HFFc6 (cell line): ENCODE measurements at regions not wholly inside any gene's neighbourhood (a gene's known extent, or its start where the extent isn't known, plus 50 kb on each side); places are given as distances from the start of the nearest gene placed in this dataset.

Experiments used
- DNase-seq: peaks from one replicate; pipeline ENCODE4 v3.0.0-alpha.2; 2018
- H3K27ac Mint-ChIP-seq: 2 replicates; pipeline ENCODE4 v1.8.0; 2020; ENCODE audit warnings: mild to moderate bottlenecking, mixed read lengths
- H3K27me3 Mint-ChIP-seq: 2 replicates; pipeline ENCODE4 v1.8.0; 2021; ENCODE audit warnings: mild to moderate bottlenecking, moderate library complexity, mixed read lengths; ENCODE audit not compliant: insufficient read depth
- H3K36me3 Mint-ChIP-seq: 2 replicates; pipeline ENCODE4 v1.8.0; 2021; ENCODE audit warnings: low read depth, mixed read lengths
- H3K4me1 Mint-ChIP-seq: 2 replicates; pipeline ENCODE4 v1.8.0; 2020; ENCODE audit warnings: low read depth, mixed read lengths
- H3K4me3 Mint-ChIP-seq: 2 replicates; pipeline ENCODE4 v1.8.0; 2020; ENCODE audit warnings: mild to moderate bottlenecking, moderate library complexity, mixed read lengths
- H3K9me3 Mint-ChIP-seq: 2 replicates; pipeline ENCODE4 v1.8.0; 2020; ENCODE audit warnings: mild to moderate bottlenecking, mixed read lengths
- TF ChIP-seq, protein P1 (sequence below): fragments of 200-600 bp; sonication (generic); IDR thresholded peaks from 2 replicates; pipeline ENCODE4 v1.5.0; 2021; ENCODE audit warnings: antibody characterized with exemption, mild to moderate bottlenecking

DNA sequence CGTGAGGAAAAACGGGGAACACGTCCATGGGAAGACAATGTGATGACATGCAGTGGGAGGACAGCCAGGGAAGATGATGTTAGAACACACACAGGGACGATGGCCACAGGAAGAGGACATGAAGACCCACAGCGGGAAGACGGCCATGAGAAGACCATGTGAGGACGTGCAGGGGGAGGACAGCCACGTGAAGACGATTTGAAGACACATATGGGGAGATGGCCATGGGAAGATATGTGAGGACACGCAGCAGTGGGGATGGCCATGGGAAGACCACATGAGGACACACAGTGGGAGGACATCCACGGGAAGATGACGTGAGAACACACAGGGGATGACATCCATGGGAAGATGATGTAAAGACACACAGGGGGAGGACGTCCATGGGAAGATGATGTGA, 83.8 kb downstream of the UQCRFS1 start:
- H3K36me3 Mint-ChIP-seq, result no peaks in the 10 kb centered on the region
- TF ChIP-seq, protein P1, sequence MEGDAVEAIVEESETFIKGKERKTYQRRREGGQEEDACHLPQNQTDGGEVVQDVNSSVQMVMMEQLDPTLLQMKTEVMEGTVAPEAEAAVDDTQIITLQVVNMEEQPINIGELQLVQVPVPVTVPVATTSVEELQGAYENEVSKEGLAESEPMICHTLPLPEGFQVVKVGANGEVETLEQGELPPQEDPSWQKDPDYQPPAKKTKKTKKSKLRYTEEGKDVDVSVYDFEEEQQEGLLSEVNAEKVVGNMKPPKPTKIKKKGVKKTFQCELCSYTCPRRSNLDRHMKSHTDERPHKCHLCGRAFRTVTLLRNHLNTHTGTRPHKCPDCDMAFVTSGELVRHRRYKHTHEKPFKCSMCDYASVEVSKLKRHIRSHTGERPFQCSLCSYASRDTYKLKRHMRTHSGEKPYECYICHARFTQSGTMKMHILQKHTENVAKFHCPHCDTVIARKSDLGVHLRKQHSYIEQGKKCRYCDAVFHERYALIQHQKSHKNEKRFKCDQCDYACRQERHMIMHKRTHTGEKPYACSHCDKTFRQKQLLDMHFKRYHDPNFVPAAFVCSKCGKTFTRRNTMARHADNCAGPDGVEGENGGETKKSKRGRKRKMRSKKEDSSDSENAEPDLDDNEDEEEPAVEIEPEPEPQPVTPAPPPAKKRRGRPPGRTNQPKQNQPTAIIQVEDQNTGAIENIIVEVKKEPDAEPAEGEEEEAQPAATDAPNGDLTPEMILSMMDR, result no peak
- H3K9me3 Mint-ChIP-seq, result no peaks in the 10 kb centered on the region; the same call in 1 of the 2 replicates
- H3K4me3 Mint-ChIP-seq, result no peak overlapping the region
- peaks cover 2% of the 10 kb centered on the region; the same call in 1 of the 2 replicates for H3K27me3 Mint-ChIP-seq
- H3K27ac Mint-ChIP-seq, result no peak overlapping the region
- DNase-seq, result no peak
- no peaks in the 10 kb centered on the region for H3K4me1 Mint-ChIP-seq

DNA sequence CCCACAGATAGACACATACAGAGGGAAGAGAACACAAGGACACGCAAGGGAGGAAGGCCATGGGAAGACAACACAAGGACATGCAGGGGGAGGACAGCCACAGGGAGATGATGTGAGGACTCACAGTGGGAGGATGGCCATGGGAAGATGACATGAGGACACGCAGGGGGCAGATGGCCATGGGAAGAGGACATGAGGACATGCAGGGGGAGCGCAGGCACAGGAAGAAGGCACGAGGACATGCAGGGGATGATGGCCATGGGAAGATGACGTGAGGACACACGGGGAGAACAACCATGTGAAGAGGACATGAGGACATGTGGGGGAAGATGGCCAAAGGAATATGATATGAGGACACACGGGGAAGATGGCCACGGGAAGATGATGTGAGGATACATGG, 84.7 kb downstream of the UQCRFS1 start:
- peaks cover 2% of the 10 kb centered on the region; the same call in 1 of the 2 replicates for H3K27me3 Mint-ChIP-seq
- no peaks in the 10 kb centered on the region; the same call in 1 of the 2 replicates for H3K9me3 Mint-ChIP-seq
- no peak for DNase-seq
- no peaks in the 10 kb centered on the region for H3K36me3 Mint-ChIP-seq
- TF ChIP-seq, protein P1, result no peak
- H3K27ac Mint-ChIP-seq, result no peak overlapping the region
- H3K4me1 Mint-ChIP-seq, result no peaks in the 10 kb centered on the region
- H3K4me3 Mint-ChIP-seq, result no peak overlapping the region

DNA sequence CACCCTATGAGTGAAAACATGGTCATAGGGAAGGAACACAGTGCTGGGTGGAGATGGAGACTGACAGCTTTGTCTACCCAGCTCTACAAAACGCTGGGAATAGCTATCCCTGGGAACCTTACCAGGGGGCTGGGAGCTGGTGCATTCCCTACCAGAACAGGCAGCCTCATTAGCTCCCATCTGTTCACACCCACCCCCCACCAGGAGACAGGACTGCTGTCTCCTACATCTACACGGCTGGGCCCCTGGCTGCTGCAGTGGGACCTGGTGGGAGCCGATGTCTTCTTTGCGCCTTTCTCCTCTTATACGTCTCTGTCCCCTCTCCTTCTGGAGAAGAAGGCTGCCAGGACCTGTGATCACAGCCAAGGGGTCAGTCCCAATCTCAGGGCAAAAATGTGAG, 90.8 kb downstream of the UQCRFS1 start:
- DNase-seq, result no peak
- Mint-ChIP-seq H3K36me3 (no peaks in the 10 kb centered on the region), H3K4me1 (no peaks in the 10 kb centered on the region; the same call in 1 of the 2 replicates), H3K27me3 (no peaks in the 10 kb centered on the region; the same call in 1 of the 2 replicates), H3K9me3 (no peaks in the 10 kb centered on the region; the same call in 1 of the 2 replicates), H3K4me3 (no peak overlapping the region), H3K27ac (no peak overlapping the region)
- TF ChIP-seq, protein P1, result no peak

DNA sequence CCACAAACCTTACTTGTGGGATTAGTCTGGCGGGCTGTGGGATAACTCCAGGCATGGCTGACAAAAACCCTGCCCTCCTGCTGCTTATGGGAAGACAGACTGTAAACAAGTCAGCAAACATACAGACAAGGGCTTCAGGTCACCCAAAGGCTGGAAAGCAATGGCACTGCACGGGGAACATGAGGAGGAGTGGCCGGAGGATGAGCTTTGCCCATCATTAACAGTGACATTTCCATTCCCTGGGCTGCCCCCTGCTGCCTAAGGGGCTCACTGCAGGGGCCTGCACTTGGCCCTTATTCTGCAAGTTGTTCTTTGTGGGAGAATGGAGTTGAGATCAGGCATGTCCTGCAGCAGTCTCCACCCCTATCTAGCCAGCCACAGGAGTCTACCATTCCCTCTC, 91.3 kb downstream of the UQCRFS1 start:
- H3K9me3 Mint-ChIP-seq, result no peaks in the 10 kb centered on the region; the same call in 1 of the 2 replicates
- TF ChIP-seq, protein P1, result peak; percentile 74
- H3K27ac Mint-ChIP-seq, result no peak overlapping the region
- no peak overlapping the region for H3K4me3 Mint-ChIP-seq
- H3K4me1 Mint-ChIP-seq, result no peaks in the 10 kb centered on the region; the same call in 1 of the 2 replicates
- no peaks in the 10 kb centered on the region; the same call in 1 of the 2 replicates for H3K27me3 Mint-ChIP-seq
- H3K36me3 Mint-ChIP-seq, result no peaks in the 10 kb centered on the region
- DNase-seq, result no peak

DNA sequence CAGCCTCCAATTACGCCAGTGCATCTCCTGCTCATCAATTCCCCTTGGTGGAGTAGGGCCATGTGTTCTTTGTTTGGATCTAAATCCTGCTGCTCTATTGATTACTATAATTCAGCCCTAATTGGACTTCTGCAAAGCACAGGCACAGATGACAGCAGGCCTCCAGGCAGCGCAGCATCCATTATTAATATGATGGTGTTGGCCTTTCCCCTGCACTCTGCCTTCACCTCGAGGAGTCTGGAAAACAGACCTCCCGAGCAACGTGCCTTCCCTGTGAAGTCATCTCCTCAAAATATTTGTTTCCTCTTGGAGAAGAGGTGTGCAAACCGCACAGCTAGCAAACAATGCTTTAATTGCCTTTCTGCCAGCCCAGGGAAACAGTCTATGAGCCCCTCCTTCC, 92.5 kb downstream of the UQCRFS1 start:
- no peak overlapping the region for H3K4me3 Mint-ChIP-seq
- H3K27ac Mint-ChIP-seq, result no peak overlapping the region

More for the DNA sequence above, 92.5 kb downstream of the UQCRFS1 start:
- Mint-ChIP-seq H3K27me3 (no peaks in the 10 kb centered on the region), H3K9me3 (no peaks in the 10 kb centered on the region; the same call in 1 of the 2 replicates), H3K4me1 (no peaks in the 10 kb centered on the region; the same call in 1 of the 2 replicates), H3K36me3 (no peaks in the 10 kb centered on the region)
- TF ChIP-seq, protein P1, result no peak
- DNase-seq, result no peak
